Stimulated activated CD4-positive, alpha-beta T cell treated with anti-CD3 and anti-CD28 coated beads, Interleukin-1b, Interleukin-23, amount 100 ng/mL, for 4 hours (primary cell): ENCODE measurements at regions not wholly inside any gene's neighbourhood (a gene's known extent, or its start where the extent isn't known, plus 50 kb on each side); places are given as distances from the start of the nearest gene placed in this dataset.

ENCODE experiments used
- DNase-seq, 2 donors: peaks; one replicate each; pipeline ENCODE4 v3.0.0-alpha.2; 2020; ENCODE audit warnings: low read depth in 2 of 2

- DNase-seq = no peak
These were observed 148.7 kb downstream of the ZIC5 start for GRCh38 chr13:99822820-99823219.

DNA sequence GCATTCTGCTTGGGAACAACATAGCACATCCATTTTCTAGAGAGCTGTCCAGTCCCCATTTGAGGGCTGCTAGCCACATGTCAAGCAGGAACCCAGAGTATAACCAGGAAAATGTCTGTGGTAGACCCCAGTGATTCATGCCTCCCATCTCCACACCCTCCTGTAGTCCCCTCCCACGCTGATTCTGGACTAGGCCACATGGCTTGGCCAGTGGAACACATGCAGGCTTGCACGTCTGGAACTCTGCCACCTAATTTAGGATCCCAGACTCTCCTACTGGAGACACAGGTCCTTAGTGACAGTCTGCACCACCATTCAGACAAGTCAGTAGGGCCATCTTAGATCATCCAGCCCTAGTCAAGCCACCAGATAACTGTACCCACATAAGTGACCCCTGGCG is 149.8 kb downstream of the ZIC5 start:
- DNase-seq = no peak

GRCh38 chr13:99819967-99820366 is 151.6 kb downstream of the ZIC5 start:
- DNase-seq = no peak

DNA sequence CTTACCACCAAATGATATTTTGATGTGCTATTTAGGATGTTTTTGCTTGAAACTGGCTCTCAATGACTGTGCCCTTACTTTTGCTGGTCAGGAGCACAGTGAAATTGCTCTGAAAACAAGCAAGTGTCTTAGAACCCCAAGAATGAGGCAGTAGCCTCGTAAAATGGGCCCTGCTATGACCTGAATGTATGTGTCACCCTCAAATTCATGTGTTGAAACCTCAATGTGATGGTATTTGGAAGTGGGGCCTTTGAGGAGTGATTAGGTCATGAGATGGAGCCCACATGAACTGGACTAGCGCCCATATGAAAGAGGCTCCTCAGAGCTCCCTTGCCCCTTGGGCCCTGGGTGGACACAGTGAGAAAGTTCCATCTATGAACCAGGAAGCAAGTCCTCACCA is 155.2 kb downstream of the ZIC5 start:
- no peak for DNase-seq

DNA sequence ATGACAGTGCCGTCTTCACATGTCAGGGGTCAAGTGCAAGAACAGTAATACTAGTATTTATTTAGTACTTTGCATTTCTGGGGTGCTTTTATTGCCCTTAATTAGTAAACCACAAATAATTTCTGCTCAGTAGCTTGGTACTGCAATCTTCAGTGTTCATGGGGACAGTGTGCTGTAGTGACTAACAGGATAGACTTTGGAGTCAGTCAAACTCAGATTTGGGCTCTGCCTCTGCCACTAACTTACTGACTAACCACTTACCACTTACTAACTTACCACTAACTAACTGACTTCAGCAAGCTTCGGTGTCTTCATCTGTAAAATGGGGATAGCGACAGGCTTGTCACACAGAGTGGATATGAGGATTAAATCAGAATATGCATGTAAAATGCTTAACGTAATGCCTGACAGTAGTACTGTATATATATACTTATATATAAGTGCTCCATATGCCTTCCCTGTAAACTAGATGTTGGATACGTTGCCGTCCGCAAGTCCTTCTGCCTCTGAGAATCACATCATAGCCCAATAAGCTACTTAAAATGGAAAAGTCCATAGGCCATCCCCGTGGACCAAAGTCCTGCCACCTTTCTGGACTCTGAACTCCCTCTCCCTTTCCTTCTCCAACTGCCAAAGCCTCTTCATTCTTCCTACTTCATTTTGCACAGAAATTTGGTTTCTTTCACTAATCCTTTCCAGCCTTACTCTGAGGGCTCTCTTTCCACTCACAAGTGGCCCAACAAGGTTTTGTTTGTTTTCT is 158.1 kb downstream of the ZIC5 start:
- DNase-seq = no peak

GRCh38 chr13:99812625-99813024 is 158.9 kb downstream of the ZIC5 start:
- DNase-seq = no peak

DNA sequence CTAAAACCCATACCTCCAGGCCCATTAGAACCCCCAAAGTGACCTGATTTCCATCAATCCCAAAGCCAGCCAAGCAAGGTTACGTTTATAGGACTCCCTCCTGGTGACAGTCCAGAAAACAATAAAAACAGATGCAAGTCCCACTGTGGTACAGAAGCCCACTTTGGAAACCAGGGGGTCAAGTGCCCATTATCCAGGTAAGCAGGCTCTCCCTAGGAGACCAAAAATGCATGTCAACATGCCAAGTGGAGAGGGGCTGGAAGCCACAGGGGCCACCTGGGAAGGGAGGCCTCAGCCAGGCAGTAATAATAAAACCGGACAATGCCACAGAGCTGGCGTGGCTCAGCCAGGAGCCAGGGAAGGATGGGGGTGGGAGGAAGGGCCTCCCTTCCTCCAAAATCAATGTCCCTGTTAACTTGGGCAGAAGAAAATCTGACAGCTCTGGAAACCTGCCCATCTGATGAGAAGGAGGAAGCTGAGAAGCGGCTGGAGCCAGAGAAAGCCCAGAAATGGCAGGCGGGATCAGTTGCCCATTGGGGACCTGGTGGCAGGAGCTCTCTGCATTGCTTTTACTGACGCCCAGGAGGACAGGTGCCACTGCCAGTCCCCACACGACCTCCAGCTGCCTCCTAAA is 160.4 kb downstream of the ZIC5 start:
- no peak for DNase-seq

DNA sequence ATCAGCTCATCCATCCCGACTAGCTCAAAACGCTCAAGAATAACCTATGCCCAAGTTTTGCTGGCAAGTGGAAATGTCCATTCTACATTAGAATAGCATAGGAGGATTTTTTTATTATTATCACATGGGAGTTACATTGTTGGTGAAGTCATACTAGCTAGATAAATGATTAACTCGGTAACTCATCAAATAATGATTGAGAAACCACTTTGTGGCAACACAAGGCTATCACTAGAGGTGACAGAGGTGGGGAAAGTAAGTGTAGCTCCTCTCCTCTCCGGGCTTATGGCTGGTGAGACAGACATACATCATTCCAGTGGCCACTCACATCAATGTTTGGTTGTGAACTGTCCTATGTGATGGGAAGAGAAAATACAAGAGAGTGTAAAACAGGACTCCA is 161.6 kb downstream of the ZIC5 start:
- DNase-seq = no peak

DNA sequence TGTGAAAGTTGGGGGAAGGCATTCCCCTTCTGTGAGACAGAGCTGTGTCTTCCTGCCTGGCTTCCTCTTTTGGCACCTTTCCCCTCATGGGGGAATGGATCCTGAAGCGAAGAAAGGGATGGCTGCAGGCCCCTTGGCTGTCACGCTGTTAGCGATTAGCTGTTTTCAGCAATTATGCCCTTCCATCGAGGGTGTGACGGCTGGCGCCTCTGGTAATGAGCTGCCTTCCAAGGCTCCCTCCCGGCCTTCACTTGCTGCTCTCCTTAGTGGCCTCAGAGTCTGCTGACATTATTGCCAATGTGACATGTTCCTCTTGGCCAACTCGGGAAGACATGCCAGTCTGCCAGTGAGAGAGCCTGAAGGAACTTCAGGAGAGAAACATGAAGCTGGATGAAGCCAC is 162.1 kb downstream of the ZIC5 start:
- no peak for DNase-seq

DNA sequence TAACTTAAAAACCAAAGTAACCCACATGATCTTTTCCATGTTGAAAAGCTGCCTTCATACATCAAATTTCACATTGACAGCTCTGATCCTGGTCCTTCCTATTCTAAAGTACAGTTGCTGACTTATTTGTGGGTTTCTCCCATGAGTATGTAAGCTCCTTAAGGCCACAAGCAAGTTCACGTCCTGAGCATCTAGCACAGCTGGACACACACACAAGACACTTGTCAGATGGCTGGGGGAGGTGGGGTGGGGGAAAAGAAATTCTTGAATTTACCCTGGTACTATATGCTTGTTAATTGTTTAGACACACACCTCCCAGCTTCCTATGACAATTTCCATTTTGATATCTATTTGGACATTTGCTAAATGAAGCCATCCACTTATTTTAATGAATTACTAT is 162.8 kb downstream of the ZIC5 start:
- DNase-seq = no peak

DNA sequence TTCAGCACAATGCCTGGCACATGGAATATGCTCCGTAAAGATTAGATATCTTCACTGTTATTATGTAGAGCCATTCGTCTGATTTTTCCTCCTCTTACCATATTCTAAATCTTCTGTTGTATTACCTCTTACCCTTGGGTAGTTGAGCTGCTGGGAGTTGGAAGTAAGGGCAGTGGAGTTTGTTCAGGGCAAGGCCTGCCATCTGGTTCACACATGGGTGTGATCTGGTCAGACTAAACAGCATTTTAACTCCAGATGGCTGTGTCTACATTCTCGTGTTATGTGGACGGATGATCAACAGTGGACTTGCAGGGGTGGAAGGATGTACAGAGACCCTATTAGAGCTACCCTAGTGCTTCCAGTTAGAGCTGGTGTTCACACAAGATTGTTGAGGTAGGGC is 164.9 kb downstream of the ZIC5 start:
- DNase-seq = no peak

DNA sequence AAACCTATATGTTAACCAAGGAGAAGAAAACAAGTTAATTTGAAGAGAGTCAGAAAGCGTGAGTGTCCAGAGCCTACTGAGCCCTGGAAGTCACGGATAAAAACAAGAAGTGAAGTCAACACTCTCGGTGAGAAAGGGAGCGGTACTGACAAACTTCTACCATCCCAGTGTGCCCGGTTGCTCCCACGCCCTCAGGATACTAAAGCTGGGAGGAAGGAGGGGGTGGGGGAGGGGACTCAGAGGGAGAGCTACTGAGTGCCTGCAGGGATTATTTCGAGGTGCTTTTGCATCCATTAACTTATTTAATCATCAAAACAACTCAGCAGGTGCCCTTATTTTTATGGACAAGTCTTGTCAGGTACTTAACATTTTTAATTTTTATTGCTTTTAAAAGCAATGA is 166.2 kb downstream of the ZIC5 start:
- no peak for DNase-seq

- DNase-seq = no peak
These were observed 168.4 kb downstream of the ZIC5 start for GRCh38 chr13:99803141-99803540.

- DNase-seq = no peak
These were observed 169.2 kb downstream of the ZIC5 start for GRCh38 chr13:99802416-99802815.

DNA sequence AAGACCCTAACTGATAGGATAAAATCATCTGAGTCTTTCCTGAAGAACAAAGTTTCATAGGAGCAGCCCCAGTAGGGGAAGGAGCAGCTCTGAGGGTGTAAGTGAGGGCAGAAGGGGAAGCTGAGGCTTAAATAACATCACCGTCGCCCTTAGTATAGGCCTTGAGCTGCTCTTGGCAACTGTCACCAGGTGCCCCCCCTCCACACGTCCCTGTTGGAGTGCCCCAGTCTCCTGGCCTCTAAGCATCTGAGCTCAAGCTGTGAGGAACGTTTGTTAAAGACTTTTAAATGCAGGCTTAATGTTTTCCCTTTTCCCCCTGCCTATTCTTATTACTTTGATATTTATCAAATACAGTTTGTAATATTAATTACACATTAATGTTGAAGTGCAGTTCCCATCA is 170.6 kb downstream of the ZIC5 start:
- no peak for DNase-seq

GRCh38 chr13:99800011-99800410 is 171.6 kb downstream of the ZIC5 start:
- no peak for DNase-seq

DNA sequence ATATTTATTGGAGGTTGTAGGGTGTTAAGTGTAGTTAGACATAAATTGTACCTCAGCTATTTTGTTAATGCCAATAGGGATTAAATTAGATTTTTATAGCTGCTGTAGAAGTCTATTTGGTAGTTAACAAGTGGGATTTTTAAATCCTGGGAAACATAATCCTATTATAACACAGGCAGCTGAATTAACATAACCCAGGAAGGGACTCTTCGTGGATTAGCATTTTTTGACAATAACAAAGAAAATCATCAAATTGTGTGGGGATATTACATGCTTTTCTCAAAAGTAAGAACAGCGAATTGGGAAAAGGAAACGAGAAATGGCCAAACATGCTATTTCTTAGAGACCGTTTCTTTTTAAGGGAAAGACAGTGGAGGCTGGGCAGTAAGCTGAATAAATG is 172.8 kb downstream of the ZIC5 start:
- no peak for DNase-seq

DNA sequence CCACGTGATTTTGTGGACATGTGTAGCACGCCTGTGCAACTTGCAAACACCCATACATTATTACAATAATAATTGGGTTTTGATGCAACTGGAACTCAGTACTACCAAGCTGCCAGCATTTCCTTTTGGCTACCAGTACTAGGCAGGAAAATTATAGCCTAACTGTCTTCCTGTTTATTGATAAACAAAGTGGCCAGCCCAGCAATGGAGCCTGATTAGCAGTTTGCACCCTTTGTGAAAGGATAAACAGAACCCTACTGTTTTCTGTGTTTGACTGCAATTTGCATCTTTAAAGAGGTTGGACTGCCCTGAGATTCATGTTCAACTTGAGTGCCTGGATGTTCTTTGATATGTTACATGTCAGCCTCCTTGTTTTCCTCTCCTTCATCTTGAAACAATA is 173.9 kb downstream of the ZIC5 start:
- DNase-seq = no peak

GRCh38 chr13:99796175-99796819 is 175.3 kb downstream of the ZIC5 start:
- no peak for DNase-seq

DNA sequence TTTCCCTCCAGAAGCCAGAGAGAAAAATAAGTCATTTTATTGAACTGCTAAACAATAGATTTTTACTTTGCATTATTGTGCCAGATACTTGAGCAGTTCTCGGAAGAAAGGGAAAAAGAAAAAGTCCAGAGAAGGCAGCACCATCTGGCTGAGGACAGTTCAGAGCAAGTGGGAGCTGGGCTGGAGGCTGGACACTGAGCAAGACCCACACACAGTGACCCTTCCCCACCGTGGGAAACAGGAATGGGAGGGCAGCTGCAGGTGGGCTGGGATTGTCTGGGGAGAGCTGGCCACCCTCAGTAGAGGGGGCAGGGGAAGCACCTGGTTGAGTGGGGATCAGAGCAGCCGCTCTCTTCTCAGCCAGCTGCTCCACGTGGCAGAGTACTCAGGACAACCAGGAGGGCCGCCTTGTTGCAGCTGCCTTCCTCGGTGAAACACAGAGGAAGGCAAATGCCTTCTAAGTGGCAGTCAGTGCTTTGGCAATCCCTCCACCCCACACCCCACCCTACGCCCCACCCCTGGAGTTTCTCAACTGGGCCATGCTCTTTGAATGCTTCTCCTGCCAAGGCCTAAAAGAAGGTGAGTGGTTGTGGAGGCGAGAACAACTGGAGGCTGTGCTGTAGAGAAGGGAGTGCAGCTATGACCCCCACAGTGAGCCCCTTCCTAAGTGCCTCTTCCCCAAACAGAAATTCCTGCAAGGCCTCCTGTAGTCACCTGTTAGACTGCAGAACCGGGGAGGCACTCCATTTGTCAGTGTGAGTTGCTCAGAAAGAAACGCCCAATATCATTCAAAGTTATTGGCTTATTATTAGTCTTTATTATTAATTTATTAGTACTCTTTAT is 179.3 kb downstream of the ZIC5 start:
- no peak for DNase-seq

DNA sequence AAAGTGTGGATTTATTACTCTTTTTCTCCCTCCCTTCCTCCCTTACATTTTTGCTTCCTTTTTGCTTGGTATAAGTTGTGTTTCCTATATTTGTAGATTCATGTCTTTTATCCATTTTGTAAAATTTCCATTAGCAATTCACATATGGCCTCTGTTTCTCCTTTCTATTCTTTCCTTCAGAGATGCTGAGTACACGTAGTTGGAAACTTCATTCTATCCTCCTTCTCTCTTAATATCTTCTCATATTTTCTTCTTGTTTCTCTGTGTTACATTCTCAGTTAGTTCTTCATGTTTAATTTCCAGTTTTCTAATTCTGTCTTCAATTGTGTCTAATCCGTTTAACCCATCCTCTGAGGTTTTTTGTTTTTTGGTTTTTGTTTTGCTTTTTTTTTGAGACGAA is 188.9 kb downstream of the ZIC5 start:
- no peak for DNase-seq

GRCh38 chr13:99778500-99778899 is 193.1 kb downstream of the ZIC5 start:
- DNase-seq = no peak
